ENCODE measurements at regions not wholly inside any gene's neighbourhood (a gene's known extent, or its start where the extent isn't known, plus 50 kb on each side); places are given as distances from the start of the nearest gene placed in this dataset.
A peak's percentile ranks its signal among the peaks of the same experiment; 100 is the strongest.
"Not testable (repeated sequence)": the region's sequence is repeated elsewhere in the genome, so short reads cannot be mapped to it uniquely, and the experiment has no call there.

GRCh38 chr3:163513149-163513657, 1565.1 kb downstream of the SI start:
- DNase-seq, result no peak

GRCh38 chr3:163508206-163508605, 1570.1 kb downstream of the SI start:
- DNase-seq, result peak; percentile 89

DNA sequence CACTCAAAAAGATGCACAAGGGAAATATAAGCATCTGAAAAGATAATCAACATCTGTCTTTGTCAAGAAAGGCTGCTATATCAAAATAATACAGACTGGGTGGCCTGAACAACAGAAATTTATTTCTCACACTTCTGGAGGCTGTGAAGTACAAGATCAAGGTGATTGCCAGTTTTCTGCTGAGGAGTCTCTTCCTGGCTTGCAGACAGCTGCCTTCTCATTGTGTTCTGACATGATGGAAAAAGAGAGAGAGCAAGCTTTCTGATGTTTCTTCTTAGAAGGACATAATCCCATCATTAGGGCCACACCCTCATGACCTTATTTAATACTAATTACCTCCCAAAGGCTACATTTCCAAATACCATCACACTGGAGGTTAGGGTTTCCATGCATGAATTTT, 1573.3 kb downstream of the SI start:
- DNase-seq, result no peak

- not testable (repeated sequence) for DNase-seq
Measured at GRCh38 chr3:163499736-163500219, 1578.5 kb downstream of the SI start.

- DNase-seq, result not testable (repeated sequence)
Measured at GRCh38 chr3:163498842-163499735, 1579.2 kb downstream of the SI start.

GRCh38 chr3:163491714-163492113, 1586.6 kb downstream of the SI start:
- no peak for DNase-seq

DNA sequence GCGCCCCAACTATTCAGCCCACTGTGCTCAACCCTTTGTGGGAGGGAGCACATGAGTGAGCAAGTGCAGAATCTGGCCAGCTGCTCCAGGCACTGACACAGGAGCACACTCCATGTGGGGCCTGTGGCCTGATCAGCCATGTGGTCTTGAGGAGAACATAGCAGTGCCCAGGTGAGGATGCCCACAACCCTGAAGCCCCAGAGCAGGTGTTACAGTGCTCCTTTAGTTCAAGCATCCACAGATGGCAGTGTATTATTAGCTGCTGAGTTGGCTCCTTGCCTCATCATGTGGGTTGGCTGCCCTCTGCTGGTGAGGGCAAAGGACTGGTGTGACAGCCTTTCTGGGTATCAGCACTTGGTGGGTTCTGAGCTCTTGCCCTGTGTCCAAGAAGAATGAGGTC, 1588.2 kb downstream of the SI start:
- DNase-seq, result peak; percentile 38

GRCh38 chr3:163482695-163483094, 1595.6 kb downstream of the SI start:
- DNase-seq, result no peak

- DNase-seq, result no peak
Measured at GRCh38 chr3:163481738-163482137, 1596.6 kb downstream of the SI start.

- peak; percentile 68 for DNase-seq
Measured at GRCh38 chr3:163476179-163476578, 1602.1 kb downstream of the SI start.

DNA sequence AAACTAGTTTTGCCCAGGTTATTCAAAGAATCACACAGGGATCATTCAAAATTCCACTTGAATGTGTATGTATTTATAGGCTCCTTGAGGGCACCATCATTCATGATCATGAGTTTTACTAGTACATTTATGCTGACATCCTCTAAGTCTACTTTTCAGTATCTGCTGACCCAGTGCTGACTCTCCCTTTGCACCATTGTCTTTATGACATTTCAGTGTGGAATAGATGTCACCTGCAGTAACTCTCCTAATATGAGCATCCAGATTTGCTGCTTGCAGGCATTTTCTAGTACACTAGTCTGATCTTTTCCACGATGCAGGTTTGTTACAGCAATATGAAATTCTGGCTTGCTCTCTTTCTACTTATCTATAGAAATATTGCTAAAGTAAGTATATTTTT, 1603.5 kb downstream of the SI start:
- no peak for DNase-seq

- no peak for DNase-seq
Measured at GRCh38 chr3:163468531-163469335, 1609.6 kb downstream of the SI start.

DNA sequence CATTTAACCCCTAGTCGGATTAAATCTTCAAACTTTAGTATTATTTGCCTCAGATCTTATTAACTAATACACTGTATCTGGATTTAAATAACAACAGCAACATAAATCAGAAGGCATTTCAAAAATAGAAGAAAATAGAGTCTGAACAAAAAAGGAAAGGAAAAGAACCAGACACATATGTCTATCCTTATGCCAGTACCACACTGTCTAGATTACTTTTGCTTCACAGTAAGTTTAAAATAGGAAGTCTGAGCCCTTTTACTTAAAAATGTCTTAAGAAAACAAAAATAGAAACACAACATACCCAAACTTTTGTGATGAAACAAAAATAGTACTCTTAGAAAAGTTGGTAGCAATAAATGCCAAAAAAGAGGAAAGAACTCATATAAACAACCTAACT, 1615.8 kb downstream of the SI start:
- DNase-seq, result no peak

DNA sequence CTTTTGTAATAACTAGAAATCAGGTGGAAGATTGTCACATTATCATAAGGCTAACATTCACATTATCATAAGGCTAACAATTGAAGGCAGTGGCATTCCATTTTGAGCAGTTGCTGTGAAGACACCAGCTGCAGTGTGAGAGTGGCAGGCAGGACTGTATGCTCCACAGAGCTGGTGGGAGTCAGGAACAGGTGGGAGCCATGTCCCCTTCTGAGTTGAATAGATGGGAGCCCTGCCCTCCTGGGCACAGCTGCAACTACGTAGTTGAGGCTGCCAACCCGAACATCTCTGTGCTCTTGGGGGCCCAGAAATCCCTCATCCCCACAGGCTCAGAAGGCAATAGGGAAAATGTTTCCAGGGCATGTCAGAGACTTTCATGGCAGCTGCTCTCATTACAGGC, 1627.6 kb downstream of the SI start:
- DNase-seq, result no peak

DNA sequence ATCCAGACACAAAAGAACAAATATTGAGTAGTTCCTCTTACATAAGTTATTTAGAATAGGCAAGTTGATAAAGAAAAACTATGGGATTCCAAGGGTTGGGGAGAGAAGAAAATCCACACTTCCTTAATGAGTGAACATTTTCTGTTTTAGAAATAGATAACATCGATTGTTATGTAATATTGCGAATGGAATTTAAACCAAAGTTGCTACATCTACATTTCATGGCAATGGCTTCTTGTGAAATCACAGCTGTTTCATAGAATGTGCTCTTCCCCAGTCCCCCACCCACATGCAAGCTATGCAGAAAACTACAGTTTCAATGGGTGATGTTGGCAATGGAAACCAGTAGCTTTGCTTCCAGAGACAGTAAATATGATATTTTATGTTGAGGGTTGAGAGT, 1639.5 kb downstream of the SI start:
- DNase-seq, result no peak

- DNase-seq, result no peak
Measured at GRCh38 chr3:163422671-163423070, 1655.6 kb downstream of the SI start.

GRCh38 chr3:163391407-163392181, 1686.7 kb downstream of the SI start:
- DNase-seq, result no peak

DNA sequence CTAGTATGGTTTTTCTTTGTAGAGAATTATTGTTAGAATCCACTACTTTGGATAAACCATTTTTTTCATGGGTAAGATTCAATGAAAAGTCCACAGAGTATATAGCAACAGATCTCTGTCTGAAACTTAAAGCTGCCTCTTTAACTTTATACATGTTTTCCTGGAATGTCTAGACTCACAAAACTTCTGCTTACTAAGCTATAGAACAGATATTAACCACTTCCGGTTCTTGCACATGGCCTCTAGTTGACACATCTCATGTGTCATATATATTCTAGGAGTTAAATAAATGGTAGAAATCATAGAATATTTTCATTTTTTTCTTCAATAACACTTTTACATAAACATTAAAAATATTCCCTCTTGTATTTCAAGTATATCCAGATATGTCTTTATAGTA, 1693.9 kb downstream of the SI start:
- no peak for DNase-seq

DNA sequence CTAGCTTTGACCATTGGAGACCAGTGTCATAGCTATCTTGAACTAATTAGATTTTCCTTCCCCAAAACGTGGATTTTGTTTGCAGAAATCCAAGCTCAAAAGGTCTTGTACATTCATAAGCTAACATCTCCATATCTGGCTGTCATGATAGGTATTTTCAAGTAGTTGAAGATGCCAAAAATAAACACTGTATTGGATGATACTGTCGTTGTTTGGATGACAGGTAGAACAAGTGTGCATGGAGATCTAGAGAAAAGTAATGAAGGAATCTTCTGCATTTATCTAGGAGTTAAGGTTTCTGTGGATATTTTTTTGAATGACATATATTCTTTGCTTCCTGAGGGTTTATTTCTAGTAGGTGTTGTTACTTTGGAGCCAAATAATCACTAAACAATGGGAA, 1696.1 kb downstream of the SI start:
- DNase-seq, result no peak

- DNase-seq, result no peak
Measured at GRCh38 chr3:163368168-163368567, 1710.1 kb downstream of the SI start.

DNA sequence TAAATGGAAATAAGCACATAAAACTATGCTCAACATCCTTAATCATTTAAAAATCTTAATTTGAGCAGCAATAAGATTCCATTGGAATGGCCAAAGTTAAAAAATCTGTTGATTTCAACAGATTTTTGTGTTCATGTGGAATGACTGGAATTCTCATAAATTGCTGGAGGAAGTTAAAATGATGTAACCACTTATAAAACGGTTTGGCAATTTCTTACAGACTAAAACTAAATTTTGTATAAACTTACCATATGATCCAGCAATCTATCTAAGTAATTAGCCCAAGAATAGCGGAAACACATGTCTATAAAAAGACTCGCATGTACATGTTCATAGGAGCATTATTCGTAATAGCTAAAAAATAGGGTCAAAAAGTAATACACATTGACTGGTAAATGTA, 1713.6 kb downstream of the SI start:
- DNase-seq, result no peak

DNA sequence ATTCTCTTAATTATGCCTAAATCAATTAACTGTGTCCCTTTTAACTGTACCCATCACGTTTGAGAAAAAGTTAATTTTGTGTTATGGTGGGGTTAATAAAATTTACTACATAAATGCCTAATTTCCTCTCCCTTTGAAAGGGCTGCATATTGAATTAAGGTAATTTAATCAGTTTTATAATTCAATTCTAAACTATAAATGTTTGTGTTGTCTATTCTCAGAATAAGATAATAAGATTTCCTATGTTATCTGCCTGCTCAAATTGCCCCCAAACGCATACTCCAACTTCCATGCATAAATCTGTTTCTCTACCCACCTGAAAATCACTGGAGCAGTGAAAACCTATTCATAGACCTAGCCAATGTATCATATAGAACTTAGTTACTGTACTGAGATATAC, 1716.1 kb downstream of the SI start:
- DNase-seq, result no peak

DNA sequence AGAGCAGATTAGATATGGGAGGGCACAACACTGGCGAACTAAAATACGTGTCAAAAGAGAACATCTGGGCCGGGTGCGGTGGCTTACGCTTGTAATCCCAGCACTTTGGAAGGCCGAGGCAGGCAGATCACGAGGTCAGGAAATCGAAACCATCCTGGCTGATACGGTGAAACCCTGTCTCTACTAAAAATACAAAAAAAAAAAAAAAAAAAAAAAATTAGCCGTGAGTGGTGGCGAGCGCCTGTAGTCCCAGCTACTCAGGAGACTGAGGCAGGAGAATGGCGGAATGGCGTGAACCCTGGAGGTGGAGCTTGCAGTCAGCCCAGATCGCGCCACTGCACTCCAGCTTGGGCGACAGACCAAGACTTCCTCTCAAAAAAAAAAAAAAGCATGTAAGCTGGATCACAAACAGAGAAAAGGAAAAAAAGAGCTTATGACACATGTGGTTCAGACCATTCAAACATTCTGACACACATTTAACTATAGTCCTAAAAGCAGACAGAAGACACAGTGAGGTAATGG, 1716.9 kb downstream of the SI start:
- DNase-seq, result not testable (repeated sequence)
